ENCODE measurements at regions not wholly inside any gene's neighbourhood (a gene's known extent, or its start where the extent isn't known, plus 50 kb on each side); places are given as distances from the start of the nearest gene placed in this dataset.
"Not testable (repeated sequence)": the region's sequence is repeated elsewhere in the genome, so short reads cannot be mapped to it uniquely, and the experiment has no call there.

GRCh38 chr12:131365821-131366260 is 345.0 kb upstream of the SFSWAP start:
- no peak overlapping the region for H3K4me3 Mint-ChIP-seq
- TF ChIP-seq CTCF (IDR thresholded peaks at IDR 0.05; ENCODE audit: unreplicated experiment): no peak
- no peak overlapping the region for H3K27ac Mint-ChIP-seq
- no peaks in the 10 kb centered on the region for H3K4me1 Mint-ChIP-seq
- no peaks in the 10 kb centered on the region for H3K36me3 Mint-ChIP-seq
- DNase-seq (ENCODE audit: low spot score in 2 of 2, unreplicated experiment in 2 of 2): no peak
- H3K9me3 Mint-ChIP-seq: no peaks in the 10 kb centered on the region
- peaks cover 32% of the 10 kb centered on the region for H3K27me3 Mint-ChIP-seq (ENCODE audit: low read depth)

GRCh38 chr12:131366261-131366871 is 344.5 kb upstream of the SFSWAP start:
- no peaks in the 10 kb centered on the region for H3K9me3 Mint-ChIP-seq
- no peaks in the 10 kb centered on the region for H3K4me1 Mint-ChIP-seq
- DNase-seq (ENCODE audit: low spot score in 2 of 2, unreplicated experiment in 2 of 2): no peak
- no peaks in the 10 kb centered on the region for H3K36me3 Mint-ChIP-seq
- H3K27me3 Mint-ChIP-seq (ENCODE audit: low read depth): peaks cover 28% of the 10 kb centered on the region
- no peak overlapping the region for H3K4me3 Mint-ChIP-seq
- H3K27ac Mint-ChIP-seq: no peak overlapping the region
- TF ChIP-seq CTCF (IDR thresholded peaks at IDR 0.05; ENCODE audit: unreplicated experiment): no peak

GRCh38 chr12:131367067-131367982 is 343.6 kb upstream of the SFSWAP start:
- peaks cover 21% of the 10 kb centered on the region for H3K27me3 Mint-ChIP-seq (ENCODE audit: low read depth)
- not testable (repeated sequence) for H3K27ac Mint-ChIP-seq; H3K4me3 Mint-ChIP-seq; H3K36me3 Mint-ChIP-seq; H3K4me1 Mint-ChIP-seq; H3K9me3 Mint-ChIP-seq; DNase-seq (ENCODE audit: low spot score in 2 of 2, unreplicated experiment in 2 of 2)

- TF ChIP-seq CTCF (IDR thresholded peaks at IDR 0.05; ENCODE audit: unreplicated experiment): no peak
- H3K27ac Mint-ChIP-seq: no peak overlapping the region
- H3K36me3 Mint-ChIP-seq: no peaks in the 10 kb centered on the region
- no peaks in the 10 kb centered on the region for H3K9me3 Mint-ChIP-seq
- H3K4me3 Mint-ChIP-seq: no peak overlapping the region
- no peak for DNase-seq (ENCODE audit: low spot score in 2 of 2, unreplicated experiment in 2 of 2)
- peaks cover 15% of the 10 kb centered on the region for H3K27me3 Mint-ChIP-seq (ENCODE audit: low read depth)
- H3K4me1 Mint-ChIP-seq: no peaks in the 10 kb centered on the region
These were observed 342.8 kb upstream of the SFSWAP start for GRCh38 chr12:131367983-131368667.

GRCh38 chr12:131368668-131369071 is 342.2 kb upstream of the SFSWAP start:
- H3K27ac Mint-ChIP-seq: no peak overlapping the region
- H3K4me1 Mint-ChIP-seq: no peaks in the 10 kb centered on the region
- no peak for TF ChIP-seq CTCF (IDR thresholded peaks at IDR 0.05; ENCODE audit: unreplicated experiment)
- no peaks in the 10 kb centered on the region for H3K9me3 Mint-ChIP-seq
- H3K27me3 Mint-ChIP-seq (ENCODE audit: low read depth): peaks cover 14% of the 10 kb centered on the region
- H3K36me3 Mint-ChIP-seq: no peaks in the 10 kb centered on the region
- no peak for DNase-seq (ENCODE audit: low spot score in 2 of 2, unreplicated experiment in 2 of 2)
- H3K4me3 Mint-ChIP-seq: no peak overlapping the region
